Keratinocyte (primary cell): ENCODE measurements at regions not wholly inside any gene's neighbourhood (a gene's known extent, or its start where the extent isn't known, plus 50 kb on each side); places are given as distances from the start of the nearest gene placed in this dataset.

ENCODE experiments used
- EZH2 ChIP-seq: IDR thresholded peaks from one replicate; pipeline ENCODE4 v1.6.1; 2012; ENCODE audit warnings: inconsistent platforms, mild to moderate bottlenecking, low read length, moderate library complexity
- TF ChIP-seq, protein P1 (sequence below), 3 experiments: IDR thresholded peaks in 1 of 3; conservative IDR thresholded peaks in 1 of 3; optimal IDR thresholded peaks in 1 of 3; 2 replicates in 2 of 3; 3 replicates in 1 of 3; pipeline versions ENCODE3 to v1.5.1; 2011; ENCODE audit warnings: low read length in 3 of 3, mild to moderate bottlenecking in 3 of 3, moderate library complexity in 2 of 3, control low read depth in 1 of 3, inconsistent platforms in 1 of 3; ENCODE audit not compliant: insufficient read depth in 2 of 3; ENCODE audit errors: extremely low read depth in 1 of 3

GRCh38 chr6:14696367-14696766, 549.5 kb upstream of the JARID2 start:
- TF ChIP-seq, protein P1, sequence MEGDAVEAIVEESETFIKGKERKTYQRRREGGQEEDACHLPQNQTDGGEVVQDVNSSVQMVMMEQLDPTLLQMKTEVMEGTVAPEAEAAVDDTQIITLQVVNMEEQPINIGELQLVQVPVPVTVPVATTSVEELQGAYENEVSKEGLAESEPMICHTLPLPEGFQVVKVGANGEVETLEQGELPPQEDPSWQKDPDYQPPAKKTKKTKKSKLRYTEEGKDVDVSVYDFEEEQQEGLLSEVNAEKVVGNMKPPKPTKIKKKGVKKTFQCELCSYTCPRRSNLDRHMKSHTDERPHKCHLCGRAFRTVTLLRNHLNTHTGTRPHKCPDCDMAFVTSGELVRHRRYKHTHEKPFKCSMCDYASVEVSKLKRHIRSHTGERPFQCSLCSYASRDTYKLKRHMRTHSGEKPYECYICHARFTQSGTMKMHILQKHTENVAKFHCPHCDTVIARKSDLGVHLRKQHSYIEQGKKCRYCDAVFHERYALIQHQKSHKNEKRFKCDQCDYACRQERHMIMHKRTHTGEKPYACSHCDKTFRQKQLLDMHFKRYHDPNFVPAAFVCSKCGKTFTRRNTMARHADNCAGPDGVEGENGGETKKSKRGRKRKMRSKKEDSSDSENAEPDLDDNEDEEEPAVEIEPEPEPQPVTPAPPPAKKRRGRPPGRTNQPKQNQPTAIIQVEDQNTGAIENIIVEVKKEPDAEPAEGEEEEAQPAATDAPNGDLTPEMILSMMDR (optimal IDR thresholded peaks at IDR 0.05 in 1 of 3, IDR thresholded peaks at IDR 0.05 in 1 of 3, conservative IDR thresholded peaks at IDR 0.05 in 1 of 3; ENCODE audit: extremely low read depth in 1 of 3, insufficient read depth in 2 of 3, low read length in 3 of 3) = no peak
- no peak for TF ChIP-seq EZH2
